ENCODE measurements at regions not wholly inside any gene's neighbourhood (a gene's known extent, or its start where the extent isn't known, plus 50 kb on each side); places are given as distances from the start of the nearest gene placed in this dataset.

DNA sequence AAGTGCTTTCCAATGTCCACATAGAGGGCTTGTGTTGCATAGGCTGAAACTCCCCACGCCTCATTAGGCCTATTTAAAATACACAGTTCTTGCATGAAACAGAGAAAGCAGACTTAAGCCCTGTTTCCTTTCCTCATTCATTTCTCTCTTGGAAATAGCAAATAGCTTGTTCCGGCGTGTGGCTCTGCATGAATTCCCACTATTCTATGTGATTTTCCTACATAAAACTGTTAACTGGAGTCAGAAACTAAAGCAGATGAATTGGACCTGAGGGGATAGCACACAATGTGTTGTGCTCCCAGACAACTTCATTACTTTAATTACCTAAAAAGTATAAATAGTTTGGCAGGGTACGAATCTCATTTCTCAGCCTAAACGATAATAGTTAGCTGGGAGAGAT lies 981.5 kb downstream of the SORCS1 start:
- Histone ChIP-seq H3K4me1 (ENCODE audit: insufficient read depth, low read length, poor library complexity, severe bottlenecking) (no peaks in the 10 kb centered on the region), H3K4me2 (ENCODE audit: low read length) (no peak overlapping the region), H3K27ac (ENCODE audit: low read depth, low read length, poor library complexity, severe bottlenecking) (no peak overlapping the region), H3K9me3 (ENCODE audit: low read length) (no peaks in the 10 kb centered on the region), H2AFZ (ENCODE audit: low read length) (no peak overlapping the region), H3K79me2 (ENCODE audit: insufficient read depth, low read depth, low read length) (no peaks in the 10 kb centered on the region), H4K20me1 (ENCODE audit: insufficient read depth, low read length) (no peaks in the 10 kb centered on the region), H3K36me3 (ENCODE audit: insufficient read depth, low read length) (no peaks in the 10 kb centered on the region), H3K9me2 (ENCODE audit: insufficient read depth, low read length) (no peaks in the 10 kb centered on the region), H3K4me3 (ENCODE audit: low read depth, low read length, poor library complexity, severe bottlenecking) (no peak overlapping the region)
- DNase-seq (ENCODE audit: low spot score), result no peak
- intact Hi-C loops (cut with micrococcal nuclease; ENCODE audit: unreplicated experiment), result no loop called here
- POLR2A ChIA-PET, result no interaction called here
- no peak for TF ChIP-seq EZH2phosphoT487 (IDR thresholded peaks at IDR 0.05; ENCODE audit: borderline replicate concordance, low read depth, low read length)
- TF ChIP-seq, protein P1, sequence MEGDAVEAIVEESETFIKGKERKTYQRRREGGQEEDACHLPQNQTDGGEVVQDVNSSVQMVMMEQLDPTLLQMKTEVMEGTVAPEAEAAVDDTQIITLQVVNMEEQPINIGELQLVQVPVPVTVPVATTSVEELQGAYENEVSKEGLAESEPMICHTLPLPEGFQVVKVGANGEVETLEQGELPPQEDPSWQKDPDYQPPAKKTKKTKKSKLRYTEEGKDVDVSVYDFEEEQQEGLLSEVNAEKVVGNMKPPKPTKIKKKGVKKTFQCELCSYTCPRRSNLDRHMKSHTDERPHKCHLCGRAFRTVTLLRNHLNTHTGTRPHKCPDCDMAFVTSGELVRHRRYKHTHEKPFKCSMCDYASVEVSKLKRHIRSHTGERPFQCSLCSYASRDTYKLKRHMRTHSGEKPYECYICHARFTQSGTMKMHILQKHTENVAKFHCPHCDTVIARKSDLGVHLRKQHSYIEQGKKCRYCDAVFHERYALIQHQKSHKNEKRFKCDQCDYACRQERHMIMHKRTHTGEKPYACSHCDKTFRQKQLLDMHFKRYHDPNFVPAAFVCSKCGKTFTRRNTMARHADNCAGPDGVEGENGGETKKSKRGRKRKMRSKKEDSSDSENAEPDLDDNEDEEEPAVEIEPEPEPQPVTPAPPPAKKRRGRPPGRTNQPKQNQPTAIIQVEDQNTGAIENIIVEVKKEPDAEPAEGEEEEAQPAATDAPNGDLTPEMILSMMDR (conservative IDR thresholded peaks at IDR 0.05; ENCODE audit: low read length), result no peak
- no TSS peak for BruUV-seq (replicated peaks)
- CTCF ChIA-PET (ENCODE audit: unreplicated experiment), result no interaction called here

DNA sequence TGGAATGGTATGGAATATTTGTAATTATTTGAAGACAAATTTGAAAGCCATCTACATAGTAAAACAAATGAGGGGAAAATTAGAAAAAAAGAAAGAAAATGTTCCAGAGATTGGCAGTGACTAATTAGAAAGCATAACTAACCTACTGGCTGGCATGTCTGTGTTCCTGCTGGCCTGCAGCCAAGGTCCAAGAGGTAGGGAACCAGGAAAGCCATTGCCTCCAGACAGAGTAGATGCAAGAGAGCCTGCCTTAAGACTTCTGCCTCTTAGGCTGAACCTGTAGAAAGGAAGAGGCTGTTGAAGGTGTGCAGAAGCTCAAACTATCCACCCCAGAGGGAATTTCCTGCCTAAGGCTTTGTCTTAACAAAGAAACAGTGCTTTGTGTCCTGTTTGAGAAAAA lies 982.0 kb downstream of the SORCS1 start:
- Histone ChIP-seq H3K4me3 (ENCODE audit: low read depth, low read length, poor library complexity, severe bottlenecking) (no peak overlapping the region), H2AFZ (ENCODE audit: low read length) (no peak overlapping the region), H3K4me2 (ENCODE audit: low read length) (no peak overlapping the region), H3K4me1 (ENCODE audit: insufficient read depth, low read length, poor library complexity, severe bottlenecking) (no peaks in the 10 kb centered on the region), H3K9me3 (ENCODE audit: low read length) (no peaks in the 10 kb centered on the region), H3K36me3 (ENCODE audit: insufficient read depth, low read length) (no peaks in the 10 kb centered on the region), H3K9me2 (ENCODE audit: insufficient read depth, low read length) (no peaks in the 10 kb centered on the region), H3K27ac (ENCODE audit: low read depth, low read length, poor library complexity, severe bottlenecking) (no peak overlapping the region), H3K79me2 (ENCODE audit: insufficient read depth, low read depth, low read length) (no peaks in the 10 kb centered on the region), H4K20me1 (ENCODE audit: insufficient read depth, low read length) (no peaks in the 10 kb centered on the region)
- BruUV-seq (replicated peaks), result no TSS peak
- TF ChIP-seq EZH2phosphoT487 (IDR thresholded peaks at IDR 0.05; ENCODE audit: borderline replicate concordance, low read depth, low read length), result no peak
- TF ChIP-seq, protein P1 (conservative IDR thresholded peaks at IDR 0.05; ENCODE audit: low read length), result no peak
- ChIA-PET POLR2A (interaction anchor here (0.6 kb wide), 1 partner anchor 1092 kb away, joined by 3 read pairs; no protein-coding TSS in a partner anchor), CTCF (ENCODE audit: unreplicated experiment) (no interaction called here)
- intact Hi-C loops (cut with micrococcal nuclease; ENCODE audit: unreplicated experiment), result no loop called here
- no peak for DNase-seq (ENCODE audit: low spot score)

DNA sequence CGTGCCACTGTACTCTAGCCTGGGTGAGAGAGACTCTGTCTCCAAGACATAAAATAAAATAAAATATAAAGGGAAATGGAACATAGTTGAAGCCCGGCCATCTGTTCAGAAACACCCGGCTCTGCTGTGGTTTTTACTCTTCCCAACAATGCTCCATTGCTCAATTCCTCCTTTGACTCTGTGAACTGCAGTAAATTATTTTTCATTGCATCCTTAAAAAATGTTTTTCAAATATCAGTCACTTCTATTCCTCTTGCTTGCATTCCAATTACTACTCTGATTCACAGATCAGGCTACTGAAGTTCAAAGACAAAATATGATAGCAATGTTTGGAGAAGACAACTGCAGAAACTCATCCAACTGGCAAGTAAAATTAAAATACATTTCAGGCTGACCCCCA lies 983.0 kb downstream of the SORCS1 start:
- H4K20me1 ChIP-seq (ENCODE audit: insufficient read depth, low read length), result no peaks in the 10 kb centered on the region
- H3K4me3 ChIP-seq (ENCODE audit: low read depth, low read length, poor library complexity, severe bottlenecking), result no peak overlapping the region
- no TSS peak for BruUV-seq (replicated peaks)
- H3K27ac ChIP-seq (ENCODE audit: low read depth, low read length, poor library complexity, severe bottlenecking), result no peak overlapping the region
- H3K4me1 ChIP-seq (ENCODE audit: insufficient read depth, low read length, poor library complexity, severe bottlenecking), result no peaks in the 10 kb centered on the region
- H2AFZ ChIP-seq (ENCODE audit: low read length), result no peak overlapping the region
- H3K36me3 ChIP-seq (ENCODE audit: insufficient read depth, low read length), result no peaks in the 10 kb centered on the region
- DNase-seq (ENCODE audit: low spot score), result no peak
- intact Hi-C loops (cut with micrococcal nuclease; ENCODE audit: unreplicated experiment), result no loop called here
- H3K4me2 ChIP-seq (ENCODE audit: low read length), result no peak overlapping the region
- no peaks in the 10 kb centered on the region for H3K9me3 ChIP-seq (ENCODE audit: low read length)
- H3K9me2 ChIP-seq (ENCODE audit: insufficient read depth, low read length), result no peaks in the 10 kb centered on the region
- CTCF ChIA-PET (ENCODE audit: unreplicated experiment), result no interaction called here
- POLR2A ChIA-PET, result interaction anchor here (0.6 to 0.8 kb wide), 2 partner anchors 48 to 1000 kb away, joined by 4 to 12 read pairs; no protein-coding TSS in a partner anchor
- no peak for TF ChIP-seq EZH2phosphoT487 (IDR thresholded peaks at IDR 0.05; ENCODE audit: borderline replicate concordance, low read depth, low read length)
- TF ChIP-seq, protein P1 (conservative IDR thresholded peaks at IDR 0.05; ENCODE audit: low read length), result no peak
- H3K79me2 ChIP-seq (ENCODE audit: insufficient read depth, low read depth, low read length), result no peaks in the 10 kb centered on the region
